GM23338 (cell line): ENCODE measurements at regions not wholly inside any gene's neighbourhood (a gene's known extent, or its start where the extent isn't known, plus 50 kb on each side); places are given as distances from the start of the nearest gene placed in this dataset.

Source experiments
- CREB1 ChIP-seq: fragments of 250-450 bp; sonication (Bioruptor Pico); IDR thresholded peaks from 2 replicates; pipeline ENCODE4 v1.5.0; 2020; ENCODE audit warnings: low read depth, mild to moderate bottlenecking, moderate library complexity
- EZH2 ChIP-seq: fragments of 200-600 bp; sonication (generic); IDR thresholded peaks from one replicate; pipeline ENCODE4 v1.8.0; 2017; ENCODE audit warnings: antibody characterized with exemption, mild to moderate bottlenecking, low read depth; ENCODE audit not compliant: unreplicated experiment
- EZH2phosphoT487 ChIP-seq: fragments of 200-600 bp; sonication (generic); IDR thresholded peaks from one replicate; pipeline ENCODE4 v1.8.1; 2018; ENCODE audit warnings: antibody characterized with exemption; ENCODE audit not compliant: unreplicated experiment
- JUNB ChIP-seq: IDR thresholded peaks from one replicate; pipeline ENCODE4 v1.6.1; 2016; ENCODE audit warnings: antibody characterized with exemption; ENCODE audit not compliant: unreplicated experiment
- POLR2AphosphoS5 ChIP-seq: IDR thresholded peaks from 2 replicates; pipeline ENCODE4 v1.6.1; 2016; ENCODE audit warnings: antibody characterized with exemption, low read depth
- TF ChIP-seq, protein P1 (sequence below): IDR thresholded peaks from one replicate; pipeline ENCODE4 v1.6.1; 2018; ENCODE audit warnings: antibody characterized with exemption; ENCODE audit not compliant: unreplicated experiment
- TF ChIP-seq, protein P2 (sequence below), 2 experiments: fragments of 200-600 bp in 1 of 2; sonication (generic) in 1 of 2; conservative IDR thresholded peaks; 2 replicates each; pipeline versions ENCODE4 v1.5.1 to v1.6.1; 2016 to 2017; ENCODE audit warnings: antibody characterized with exemption in 2 of 2, low read depth in 2 of 2, mild to moderate bottlenecking in 2 of 2, moderate library complexity in 1 of 2

- no peak for TF ChIP-seq EZH2phosphoT487
- no peak for TF ChIP-seq POLR2AphosphoS5
- TF ChIP-seq, protein P1, sequence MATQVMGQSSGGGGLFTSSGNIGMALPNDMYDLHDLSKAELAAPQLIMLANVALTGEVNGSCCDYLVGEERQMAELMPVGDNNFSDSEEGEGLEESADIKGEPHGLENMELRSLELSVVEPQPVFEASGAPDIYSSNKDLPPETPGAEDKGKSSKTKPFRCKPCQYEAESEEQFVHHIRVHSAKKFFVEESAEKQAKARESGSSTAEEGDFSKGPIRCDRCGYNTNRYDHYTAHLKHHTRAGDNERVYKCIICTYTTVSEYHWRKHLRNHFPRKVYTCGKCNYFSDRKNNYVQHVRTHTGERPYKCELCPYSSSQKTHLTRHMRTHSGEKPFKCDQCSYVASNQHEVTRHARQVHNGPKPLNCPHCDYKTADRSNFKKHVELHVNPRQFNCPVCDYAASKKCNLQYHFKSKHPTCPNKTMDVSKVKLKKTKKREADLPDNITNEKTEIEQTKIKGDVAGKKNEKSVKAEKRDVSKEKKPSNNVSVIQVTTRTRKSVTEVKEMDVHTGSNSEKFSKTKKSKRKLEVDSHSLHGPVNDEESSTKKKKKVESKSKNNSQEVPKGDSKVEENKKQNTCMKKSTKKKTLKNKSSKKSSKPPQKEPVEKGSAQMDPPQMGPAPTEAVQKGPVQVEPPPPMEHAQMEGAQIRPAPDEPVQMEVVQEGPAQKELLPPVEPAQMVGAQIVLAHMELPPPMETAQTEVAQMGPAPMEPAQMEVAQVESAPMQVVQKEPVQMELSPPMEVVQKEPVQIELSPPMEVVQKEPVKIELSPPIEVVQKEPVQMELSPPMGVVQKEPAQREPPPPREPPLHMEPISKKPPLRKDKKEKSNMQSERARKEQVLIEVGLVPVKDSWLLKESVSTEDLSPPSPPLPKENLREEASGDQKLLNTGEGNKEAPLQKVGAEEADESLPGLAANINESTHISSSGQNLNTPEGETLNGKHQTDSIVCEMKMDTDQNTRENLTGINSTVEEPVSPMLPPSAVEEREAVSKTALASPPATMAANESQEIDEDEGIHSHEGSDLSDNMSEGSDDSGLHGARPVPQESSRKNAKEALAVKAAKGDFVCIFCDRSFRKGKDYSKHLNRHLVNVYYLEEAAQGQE, result no peak
- TF ChIP-seq, protein P2, sequence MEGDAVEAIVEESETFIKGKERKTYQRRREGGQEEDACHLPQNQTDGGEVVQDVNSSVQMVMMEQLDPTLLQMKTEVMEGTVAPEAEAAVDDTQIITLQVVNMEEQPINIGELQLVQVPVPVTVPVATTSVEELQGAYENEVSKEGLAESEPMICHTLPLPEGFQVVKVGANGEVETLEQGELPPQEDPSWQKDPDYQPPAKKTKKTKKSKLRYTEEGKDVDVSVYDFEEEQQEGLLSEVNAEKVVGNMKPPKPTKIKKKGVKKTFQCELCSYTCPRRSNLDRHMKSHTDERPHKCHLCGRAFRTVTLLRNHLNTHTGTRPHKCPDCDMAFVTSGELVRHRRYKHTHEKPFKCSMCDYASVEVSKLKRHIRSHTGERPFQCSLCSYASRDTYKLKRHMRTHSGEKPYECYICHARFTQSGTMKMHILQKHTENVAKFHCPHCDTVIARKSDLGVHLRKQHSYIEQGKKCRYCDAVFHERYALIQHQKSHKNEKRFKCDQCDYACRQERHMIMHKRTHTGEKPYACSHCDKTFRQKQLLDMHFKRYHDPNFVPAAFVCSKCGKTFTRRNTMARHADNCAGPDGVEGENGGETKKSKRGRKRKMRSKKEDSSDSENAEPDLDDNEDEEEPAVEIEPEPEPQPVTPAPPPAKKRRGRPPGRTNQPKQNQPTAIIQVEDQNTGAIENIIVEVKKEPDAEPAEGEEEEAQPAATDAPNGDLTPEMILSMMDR (conservative IDR thresholded peaks at IDR 0.05; ENCODE audit: low read depth in 2 of 2), result no peak
- no peak for TF ChIP-seq EZH2
- TF ChIP-seq CREB1, result no peak
- TF ChIP-seq JUNB, result no peak
Measured at GRCh38 chr5:100252037-100252436, 283.1 kb upstream of the FAM174A start.
